MCF 10A (cell line): ENCODE measurements at regions not wholly inside any gene's neighbourhood (a gene's known extent, or its start where the extent isn't known, plus 50 kb on each side); places are given as distances from the start of the nearest gene placed in this dataset.

ENCODE experiments used
- BruUV-seq: library from RNA; stranded (reverse); fragments of 400-500 nt; replicated peaks from 2 replicates; lab custom pipeline; 2021; lab: Mats Ljungman, UMichigan
- CTCF ChIA-PET: fragments of 300-600 bp; sonication (Branson Sonifier 250); formaldehyde crosslinking; extraction: SDS; loops from one replicate; lab custom pipeline; 2021; ENCODE audit warnings: antibody characterized with exemption, inconsistent platforms; lab: Yijun Ruan, JAX
- POLR2A ChIA-PET: fragments of 300-600, 350-650 bp; sonication (Branson Sonifier 250); formaldehyde crosslinking; extraction: SDS; loops from one replicate; lab custom pipeline; 2020; ENCODE audit warnings: antibody characterized with exemption, inconsistent platforms; lab: Yijun Ruan, JAX
- DNase-seq: peaks from one replicate; pipeline ENCODE4 v3.0.0-alpha.2; 2018; ENCODE audit not compliant: unreplicated experiment
- H3K27ac Mint-ChIP-seq: one replicate; pipeline ENCODE4 v1.8.0; 2022; ENCODE audit warnings: mild to moderate bottlenecking, low read depth, mixed read lengths; ENCODE audit not compliant: unreplicated experiment
- H3K27me3 Mint-ChIP-seq: one replicate; pipeline ENCODE4 v1.8.0; 2022; ENCODE audit warnings: mixed read lengths; ENCODE audit not compliant: insufficient read depth, unreplicated experiment
- H3K36me3 Mint-ChIP-seq: one replicate; pipeline ENCODE4 v1.8.0; 2022; ENCODE audit warnings: mild to moderate bottlenecking, moderate library complexity, mixed read lengths; ENCODE audit not compliant: insufficient read depth, unreplicated experiment
- H3K4me1 Mint-ChIP-seq: one replicate; pipeline ENCODE4 v1.8.0; 2022; ENCODE audit warnings: mixed read lengths; ENCODE audit not compliant: insufficient read depth, unreplicated experiment
- H3K4me3 Mint-ChIP-seq: one replicate; pipeline ENCODE4 v1.8.0; 2022; ENCODE audit warnings: mild to moderate bottlenecking, moderate library complexity, mixed read lengths; ENCODE audit not compliant: unreplicated experiment
- H3K9me3 Mint-ChIP-seq: one replicate; pipeline ENCODE4 v1.8.0; 2022; ENCODE audit warnings: mixed read lengths; ENCODE audit not compliant: unreplicated experiment
- CTCF ChIP-seq: fragments of 200-600 bp; IDR thresholded peaks from one replicate; pipeline ENCODE4 v1.8.0; 2022; ENCODE audit warnings: antibody characterized with exemption, mild to moderate bottlenecking; ENCODE audit not compliant: unreplicated experiment
- intact Hi-C: fragments of 100-400 bp; cut with micrococcal nuclease; formaldehyde crosslinking; loops from 2 replicates; pipeline ENCODE4 v1.14.1; 2022

DNA sequence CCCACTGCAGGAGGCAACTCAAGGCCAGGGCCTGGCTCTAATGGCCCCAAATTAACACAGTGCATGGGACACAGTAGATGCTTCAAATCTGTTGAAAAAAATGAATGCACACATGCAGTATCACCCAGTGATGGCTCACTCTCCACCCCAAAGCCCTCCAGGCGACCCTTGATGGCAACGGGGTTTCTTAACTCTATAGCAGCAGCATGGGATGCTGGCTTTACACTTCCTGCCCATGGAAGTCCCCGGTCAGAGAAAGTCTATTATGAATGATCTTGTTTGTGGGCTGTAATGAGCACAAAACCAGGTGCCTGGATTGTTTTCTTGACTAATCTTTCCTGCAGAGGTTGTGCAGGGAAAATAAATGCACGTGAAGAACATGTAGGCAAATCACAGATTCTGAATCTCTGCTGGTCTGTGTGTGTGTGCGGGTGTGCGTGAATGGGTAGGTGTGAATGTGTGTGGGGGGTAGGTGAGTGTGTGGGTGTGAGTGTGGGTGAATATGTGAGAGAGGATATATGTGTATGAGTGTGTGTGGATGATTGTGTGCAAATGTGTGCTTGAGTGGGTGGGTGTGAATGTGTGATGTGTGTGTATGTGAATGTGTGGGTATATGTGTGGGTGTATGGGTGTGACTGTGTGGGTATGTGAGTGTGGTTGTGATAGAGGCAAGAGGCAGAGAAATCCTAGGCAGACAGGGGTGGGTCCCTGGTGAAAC, 60.1 kb upstream of the MLN start:
- intact Hi-C loops = no loop called here
- Mint-ChIP-seq H3K4me3 (no peak overlapping the region), H3K27me3 (peaks cover 26% of the 10 kb centered on the region), H3K36me3 (no peaks in the 10 kb centered on the region), H3K27ac (no peak overlapping the region), H3K4me1 (no peaks in the 10 kb centered on the region), H3K9me3 (peaks cover 7% of the 10 kb centered on the region)
- DNase-seq = no peak
- TF ChIP-seq CTCF = no peak
- CTCF ChIA-PET = no interaction called here
- BruUV-seq = no TSS peak
- POLR2A ChIA-PET = no interaction called here

DNA sequence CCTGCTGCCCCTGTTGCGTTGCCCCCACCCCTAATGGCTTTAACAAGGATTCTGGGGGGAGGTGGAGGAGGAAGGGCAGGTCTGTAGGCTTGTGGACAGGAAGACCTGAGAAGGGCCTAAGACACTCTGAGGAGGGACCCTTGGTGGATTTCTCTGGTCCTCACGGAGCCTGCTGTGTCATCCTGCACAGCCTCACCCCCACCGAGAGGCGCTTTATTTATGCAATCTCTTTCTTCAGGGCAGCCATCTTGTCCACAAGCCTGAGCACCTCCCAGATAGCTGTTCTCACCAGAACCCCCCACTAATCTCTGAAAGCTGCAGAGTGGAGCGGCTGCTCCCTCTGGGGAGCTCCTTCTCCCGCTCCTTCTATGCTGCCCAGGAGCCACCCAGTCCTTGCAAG, 59.3 kb upstream of the MLN start:
- H3K4me1 Mint-ChIP-seq = no peaks in the 10 kb centered on the region

DNA sequence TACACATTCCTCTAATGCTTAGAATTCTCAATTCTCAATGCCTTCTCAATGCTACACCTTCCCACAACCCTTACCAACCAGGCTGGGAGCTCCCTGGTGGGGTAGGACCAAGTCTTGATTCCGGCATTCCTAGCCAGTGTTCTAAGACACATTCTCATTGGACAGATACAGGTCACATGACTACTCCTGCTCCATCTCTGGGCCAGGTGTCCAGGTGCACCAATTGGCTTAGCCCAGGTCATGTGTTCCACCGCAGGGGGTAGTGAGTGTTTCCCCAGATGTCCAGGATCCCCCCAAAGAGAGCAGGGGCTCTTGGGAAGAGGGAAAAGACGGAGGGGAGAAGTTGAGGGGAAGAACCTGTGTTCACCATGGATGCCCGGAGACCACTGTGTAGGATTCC, 58.7 kb upstream of the MLN start:
- BruUV-seq = no TSS peak
- TF ChIP-seq CTCF = no peak

More for the DNA sequence above, 59.3 kb upstream of the MLN start:
- Mint-ChIP-seq H3K27ac (no peak overlapping the region), H3K4me3 (no peak overlapping the region), H3K36me3 (no peaks in the 10 kb centered on the region), H3K9me3 (peaks cover 7% of the 10 kb centered on the region), H3K27me3 (peaks cover 24% of the 10 kb centered on the region)
- intact Hi-C loops = no loop called here
- DNase-seq = no peak
- BruUV-seq = no TSS peak
- TF ChIP-seq CTCF = no peak
- POLR2A ChIA-PET = no interaction called here
- CTCF ChIA-PET = no interaction called here

DNA sequence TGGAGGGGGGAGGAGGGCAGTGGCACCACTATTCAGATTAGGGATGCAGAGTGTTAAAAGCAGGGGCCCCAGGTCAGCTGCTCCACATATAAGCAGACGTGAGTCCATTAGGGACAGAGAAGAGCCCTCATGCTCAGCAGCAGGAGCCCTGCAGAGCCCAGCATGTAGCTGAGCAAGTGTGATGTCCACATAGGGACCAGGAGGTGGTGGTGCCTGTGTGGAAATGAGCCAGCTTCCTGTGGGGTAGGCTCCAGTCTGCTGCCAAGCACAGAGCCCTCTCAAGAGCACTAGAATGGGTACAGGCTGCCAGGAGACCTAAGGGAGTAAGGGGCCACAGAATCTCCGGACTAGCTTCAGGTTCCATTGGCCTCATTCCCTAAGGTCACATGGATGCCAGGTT, 57.9 kb upstream of the MLN start:
- Mint-ChIP-seq H3K27ac (no peak overlapping the region), H3K36me3 (no peaks in the 10 kb centered on the region), H3K4me1 (no peaks in the 10 kb centered on the region), H3K27me3 (peaks cover 24% of the 10 kb centered on the region), H3K4me3 (no peak overlapping the region), H3K9me3 (peaks cover 7% of the 10 kb centered on the region)
- TF ChIP-seq CTCF = no peak
- no TSS peak for BruUV-seq
- no peak for DNase-seq
- ChIA-PET POLR2A (interaction anchor here (0.6 to 1.7 kb wide), 2 partner anchors 66 to 94 kb away, joined by 3 read pairs; no protein-coding TSS in a partner anchor), CTCF (no interaction called here)
- intact Hi-C loops = no loop called here

More for the DNA sequence above, 58.7 kb upstream of the MLN start:
- peaks cover 7% of the 10 kb centered on the region for H3K9me3 Mint-ChIP-seq
- H3K27ac Mint-ChIP-seq = no peak overlapping the region
- intact Hi-C loops = no loop called here
- ChIA-PET CTCF (no interaction called here), POLR2A (no interaction called here)
- no peaks in the 10 kb centered on the region for H3K4me1 Mint-ChIP-seq
- DNase-seq = no peak
- no peaks in the 10 kb centered on the region for H3K36me3 Mint-ChIP-seq
- H3K4me3 Mint-ChIP-seq = no peak overlapping the region
- H3K27me3 Mint-ChIP-seq = peaks cover 24% of the 10 kb centered on the region
